Testis (tissue), 2 donors: ENCODE measurements at regions not wholly inside any gene's neighbourhood (a gene's known extent, or its start where the extent isn't known, plus 50 kb on each side); places are given as distances from the start of the nearest gene placed in this dataset.

Experiments
- DNase-seq: peaks from one replicate; pipeline ENCODE4 v3.0.0-alpha.2; 2019
- H3K27ac ChIP-seq, 2 donors: fragments of 200-600 bp; sonication (generic); one replicate each; pipeline ENCODE4 v1.5.1; 2019
- H3K27me3 ChIP-seq: fragments of 200-600 bp; sonication (generic); one replicate; pipeline ENCODE4 v1.5.1; 2019
- H3K36me3 ChIP-seq: fragments of 200-600 bp; sonication (generic); one replicate; pipeline ENCODE4 v1.5.1; 2017; ENCODE audit warnings: low read depth; ENCODE audit errors: missing control alignments
- H3K4me1 ChIP-seq: fragments of 200-600 bp; sonication (generic); one replicate; pipeline ENCODE4 v1.5.1; 2019
- H3K4me3 ChIP-seq, 2 donors: fragments of 200-600 bp; sonication (generic); one replicate each; pipeline ENCODE4 v1.5.1; 2017 to 2019
- H3K9me3 ChIP-seq: fragments of 200-600 bp; sonication (generic); one replicate; pipeline ENCODE4 v1.5.1; 2017
- POLR2A ChIP-seq: fragments of 450-650 bp; IDR thresholded peaks from one replicate; pipeline ENCODE4 v1.6.1; 2017; ENCODE audit warnings: antibody characterized with exemption, mild to moderate bottlenecking, moderate library complexity
- whole genome bisulfite sequencing, 2 donors: methylation state at CpG; one replicate each; pipeline ENCODE4 v1.1.5; 2018; 5-methylcytosine and 5-hydroxymethylcytosine counted together
- intact Hi-C: fragments of 100-400 bp; cut with DNase I; formaldehyde crosslinking; loops from one replicate; pipeline ENCODE4 v1.15.1; 2023; ENCODE audit warnings: low total_unique reads
- small RNA-seq, 2 donors: library from RNA; depleted of rRNA; stranded (forward); fragments of <200 nt; gene quantifications; one replicate each; pipeline ENCODE3, GENCODE V24; 2016
- TF ChIP-seq, protein P1 (sequence below), 3 experiments: fragments of 450-650 bp in 2 of 3; fragments of 200-600 bp in 1 of 3; sonication (generic) in 1 of 3; IDR thresholded peaks; one replicate each; pipeline ENCODE4 v1.5.1; 2016 to 2019; ENCODE audit warnings: antibody characterized with exemption in 3 of 3, mild to moderate bottlenecking in 2 of 3, moderate library complexity in 1 of 3

DNA sequence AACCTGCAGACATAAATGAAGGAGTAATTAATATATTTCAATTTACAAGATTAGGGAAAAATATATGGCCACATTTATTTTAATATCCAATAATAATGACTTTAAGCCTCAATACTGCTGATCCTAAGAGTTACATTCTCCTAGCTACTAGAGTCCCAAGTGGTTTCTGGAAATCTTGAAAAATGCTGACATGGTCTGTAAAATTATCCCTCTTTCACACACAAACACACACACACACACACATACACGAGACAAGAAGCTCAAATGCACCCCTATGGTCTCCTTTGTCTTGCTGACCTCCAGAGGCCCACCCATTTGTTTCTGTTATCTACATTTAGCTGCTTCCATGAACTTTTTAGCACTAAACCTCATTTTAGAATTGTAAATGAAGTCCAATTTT lies 53.0 kb upstream of the USP15 start:
- Histone ChIP-seq H3K4me3 (no peak overlapping the region), H3K9me3 (no peaks in the 10 kb centered on the region), H3K4me1 (no peaks in the 10 kb centered on the region), H3K27ac (no peak overlapping the region), H3K36me3 (no peaks in the 10 kb centered on the region), H3K27me3 (no peaks in the 10 kb centered on the region)
- intact Hi-C loops = no loop called here
- no peak for DNase-seq
- TF ChIP-seq, protein P1, sequence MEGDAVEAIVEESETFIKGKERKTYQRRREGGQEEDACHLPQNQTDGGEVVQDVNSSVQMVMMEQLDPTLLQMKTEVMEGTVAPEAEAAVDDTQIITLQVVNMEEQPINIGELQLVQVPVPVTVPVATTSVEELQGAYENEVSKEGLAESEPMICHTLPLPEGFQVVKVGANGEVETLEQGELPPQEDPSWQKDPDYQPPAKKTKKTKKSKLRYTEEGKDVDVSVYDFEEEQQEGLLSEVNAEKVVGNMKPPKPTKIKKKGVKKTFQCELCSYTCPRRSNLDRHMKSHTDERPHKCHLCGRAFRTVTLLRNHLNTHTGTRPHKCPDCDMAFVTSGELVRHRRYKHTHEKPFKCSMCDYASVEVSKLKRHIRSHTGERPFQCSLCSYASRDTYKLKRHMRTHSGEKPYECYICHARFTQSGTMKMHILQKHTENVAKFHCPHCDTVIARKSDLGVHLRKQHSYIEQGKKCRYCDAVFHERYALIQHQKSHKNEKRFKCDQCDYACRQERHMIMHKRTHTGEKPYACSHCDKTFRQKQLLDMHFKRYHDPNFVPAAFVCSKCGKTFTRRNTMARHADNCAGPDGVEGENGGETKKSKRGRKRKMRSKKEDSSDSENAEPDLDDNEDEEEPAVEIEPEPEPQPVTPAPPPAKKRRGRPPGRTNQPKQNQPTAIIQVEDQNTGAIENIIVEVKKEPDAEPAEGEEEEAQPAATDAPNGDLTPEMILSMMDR (IDR thresholded peaks at IDR 0.05) = no peak
- TF ChIP-seq POLR2A = no peak
- WGBS, 2 donors = 77 to 100% methylated on average over 1 of the region's 1 CpG

Small RNA genes in the stretch of these regions (small RNA-seq; reads per million reads assigned to genes)
- gene RF00019 (0 reads per million in 2 donors), gene RF00413 (0 reads per million in 2 donors)
